H9 (cell line): ENCODE measurements at regions not wholly inside any gene's neighbourhood (a gene's known extent, or its start where the extent isn't known, plus 50 kb on each side); places are given as distances from the start of the nearest gene placed in this dataset.

Experiments
- DNase-seq: peaks from one replicate; pipeline ENCODE4 v3.0.0-alpha.2; 2017
- H2AFZ ChIP-seq: one replicate; pipeline ENCODE4 v1.6.1; 2013; ENCODE audit warnings: mild to moderate bottlenecking, low read length, control low read depth, moderate library complexity
- H2AK5ac ChIP-seq: 2 replicates; pipeline ENCODE4 v1.6.1; 2013; ENCODE audit warnings: low read length, control low read depth, mixed read lengths; ENCODE audit not compliant: insufficient read length
- H2BK120ac ChIP-seq: one replicate; pipeline ENCODE4 v1.6.1; 2013; ENCODE audit warnings: low read depth, mild to moderate bottlenecking, low read length, control low read depth, inconsistent platforms; ENCODE audit not compliant: poor library complexity, severe bottlenecking
- H2BK12ac ChIP-seq: 2 replicates; pipeline ENCODE4 v1.6.1; 2013; ENCODE audit warnings: low read length, control low read depth, mixed read lengths, low read depth; ENCODE audit not compliant: insufficient read length
- H2BK15ac ChIP-seq: 2 replicates; pipeline ENCODE4 v1.6.1; 2013; ENCODE audit warnings: low read depth, low read length, control low read depth
- H2BK20ac ChIP-seq: one replicate; pipeline ENCODE4 v1.6.1; 2013; ENCODE audit warnings: low read depth, mild to moderate bottlenecking, low read length, control low read depth, inconsistent platforms; ENCODE audit not compliant: poor library complexity, severe bottlenecking
- H2BK5ac ChIP-seq: 2 replicates; pipeline ENCODE4 v1.6.1; 2013; ENCODE audit warnings: low read length, control low read depth, mixed read lengths; ENCODE audit not compliant: insufficient read length
- H3K14ac ChIP-seq: 2 replicates; pipeline ENCODE4 v1.6.1; 2013; ENCODE audit warnings: low read length, control low read depth; ENCODE audit not compliant: insufficient read depth
- H3K18ac ChIP-seq: 2 replicates; pipeline ENCODE4 v1.6.1; 2013; ENCODE audit warnings: low read depth, mild to moderate bottlenecking, mixed read lengths, low read length, control low read depth; ENCODE audit not compliant: insufficient read length
- H3K23ac ChIP-seq: 2 replicates; pipeline ENCODE4 v1.6.1; 2013; ENCODE audit warnings: low read length, control low read depth, mixed read lengths, low read depth; ENCODE audit not compliant: insufficient read length
- H3K23me2 ChIP-seq: 2 replicates; pipeline ENCODE4 v1.6.1; 2013; ENCODE audit warnings: low read depth, mild to moderate bottlenecking, mixed read lengths, low read length, control low read depth; ENCODE audit not compliant: insufficient read length, poor library complexity, severe bottlenecking
- H3K27ac ChIP-seq: 2 replicates; pipeline ENCODE4 v1.5.1; 2013; ENCODE audit warnings: low read length, control low read depth, mixed read lengths, low read depth; ENCODE audit not compliant: insufficient read length
- H3K27me3 ChIP-seq: 2 replicates; pipeline ENCODE4 v1.6.1; 2013; ENCODE audit warnings: low read length, control low read depth, inconsistent platforms; ENCODE audit not compliant: insufficient read depth
- H3K4ac ChIP-seq: 2 replicates; pipeline ENCODE4 v1.6.1; 2013; ENCODE audit warnings: low read depth, mild to moderate bottlenecking, control low read depth, inconsistent platforms, low read length, moderate library complexity
- H3K4me1 ChIP-seq: 2 replicates; pipeline ENCODE4 v1.6.1; 2013; ENCODE audit warnings: low read length, control low read depth, inconsistent platforms; ENCODE audit not compliant: insufficient read depth
- H3K4me2 ChIP-seq: 2 replicates; pipeline ENCODE4 v1.6.1; 2013; ENCODE audit warnings: low read length, control low read depth, mixed read lengths; ENCODE audit not compliant: insufficient read length, insufficient read depth
- H3K56ac ChIP-seq: 2 replicates; pipeline ENCODE4 v1.6.1; 2013; ENCODE audit warnings: low read depth, mild to moderate bottlenecking, mixed read lengths, low read length, control low read depth; ENCODE audit not compliant: insufficient read length
- H3K79me1 ChIP-seq: 2 replicates; pipeline ENCODE4 v1.6.1; 2013; ENCODE audit warnings: low read depth, mild to moderate bottlenecking, moderate library complexity, low read length, control low read depth, inconsistent platforms; ENCODE audit not compliant: insufficient read depth, poor library complexity, severe bottlenecking
- H3K79me2 ChIP-seq: 2 replicates; pipeline ENCODE4 v1.6.1; 2013; ENCODE audit warnings: low read length, control low read depth, inconsistent platforms; ENCODE audit not compliant: insufficient read depth
- H3K9ac ChIP-seq: 2 replicates; pipeline ENCODE4 v1.6.1; 2013; ENCODE audit warnings: low read length, control low read depth, mixed read lengths; ENCODE audit not compliant: insufficient read length; ENCODE audit errors: extremely low read depth
- H3K9me3 ChIP-seq: one replicate; pipeline ENCODE4 v1.6.1; 2013; ENCODE audit warnings: low read depth, low read length, inconsistent platforms; ENCODE audit not compliant: control insufficient read depth
- H3T11ph ChIP-seq: one replicate; pipeline ENCODE4 v1.6.1; 2013; ENCODE audit warnings: mild to moderate bottlenecking, low read length, control low read depth, inconsistent platforms
- H4K20me1 ChIP-seq: one replicate; pipeline ENCODE4 v1.6.1; 2013; ENCODE audit not compliant: control insufficient read depth, insufficient read length, insufficient read depth
- H4K5ac ChIP-seq: 2 replicates; pipeline ENCODE4 v1.6.1; 2013; ENCODE audit warnings: low read depth, mild to moderate bottlenecking, mixed read lengths, low read length, control low read depth; ENCODE audit not compliant: insufficient read length
- H4K8ac ChIP-seq: replicated peaks from 2 replicates; pipeline ENCODE4 v1.6.1; 2013; ENCODE audit warnings: low read length, control low read depth, mixed read lengths, low read depth; ENCODE audit not compliant: insufficient read length
- H4K91ac ChIP-seq: 2 replicates; pipeline ENCODE4 v1.6.1; 2013; ENCODE audit warnings: low read depth, mild to moderate bottlenecking, moderate library complexity, mixed read lengths, low read length, control low read depth; ENCODE audit not compliant: insufficient read length
- H3K27ac Mint-ChIP-seq, 3 experiments: 2 replicates in 2 of 3; 3 replicates in 1 of 3; pipeline ENCODE4 v1.8.0; 2020 to 2021; ENCODE audit warnings: mixed read lengths in 3 of 3, mild to moderate bottlenecking in 1 of 3, moderate library complexity in 1 of 3
- H3K27me3 Mint-ChIP-seq: 2 replicates; pipeline ENCODE4 v1.8.0; 2021; ENCODE audit warnings: low read depth, mild to moderate bottlenecking, moderate library complexity, mixed read lengths
- H3K36me3 Mint-ChIP-seq, 3 experiments: 2 replicates in 2 of 3; 3 replicates in 1 of 3; pipeline ENCODE4 v1.8.0; 2020 to 2021; ENCODE audit warnings: low read depth in 3 of 3, mixed read lengths in 3 of 3; ENCODE audit not compliant: insufficient read depth in 1 of 3
- H3K4me1 Mint-ChIP-seq, 2 experiments: 2 replicates each; pipeline ENCODE4 v1.8.0; 2020; ENCODE audit warnings: mixed read lengths in 2 of 2
- H3K4me3 Mint-ChIP-seq, 2 experiments: 2 replicates in 1 of 2; 3 replicates in 1 of 2; pipeline ENCODE4 v1.8.0; 2020 to 2021; ENCODE audit warnings: mild to moderate bottlenecking in 2 of 2, mixed read lengths in 2 of 2, moderate library complexity in 1 of 2
- H3K9me3 Mint-ChIP-seq, 2 experiments: 2 replicates in 1 of 2; 3 replicates in 1 of 2; pipeline ENCODE4 v1.8.0; 2020; ENCODE audit warnings: mild to moderate bottlenecking in 2 of 2, mixed read lengths in 2 of 2, moderate library complexity in 1 of 2
- WGBS: extraction: QIAGEN DNeasy Blood & Tissue Kit; methylation state at CpG from one replicate; pipeline ENCODE4 v1.1.7; 2013; ENCODE audit warnings: missing lambda C conversion rate, low lambda C conversion rate, mixed read lengths; ENCODE audit not compliant: insufficient read length; ENCODE audit errors: extremely low coverage; 5-methylcytosine and 5-hydroxymethylcytosine counted together
- TF ChIP-seq, protein P1 (sequence below): fragments of 200-600 bp; sonication (generic); conservative IDR thresholded peaks from 3 replicates; pipeline ENCODE4 v1.8.0; 2021; ENCODE audit warnings: antibody characterized with exemption, mild to moderate bottlenecking

GRCh38 chr14:38723959-38724358 is 379.1 kb downstream of the SEC23A start:
- Histone ChIP-seq H4K20me1 (no peaks in the 10 kb centered on the region), H3K9me3 (no peaks in the 10 kb centered on the region), H3K56ac (no peak overlapping the region), H3K9ac (no peak overlapping the region), H4K91ac (no peak overlapping the region), H3K79me1 (no peaks in the 10 kb centered on the region), H3K18ac (no peak overlapping the region), H2BK15ac (no peak overlapping the region), H3K27ac (no peak overlapping the region), H3K14ac (no peak overlapping the region), H2AK5ac (no peak overlapping the region), H3K4ac (no peak overlapping the region), H2AFZ (no peak overlapping the region), H2BK120ac (no peak overlapping the region), H3K23me2 (no peaks in the 10 kb centered on the region), H3K4me1 (no peaks in the 10 kb centered on the region), H3K79me2 (no peaks in the 10 kb centered on the region), H4K8ac (no peak overlapping the region), H3K23ac (no peak overlapping the region), H2BK5ac (no peak overlapping the region), H3T11ph (no peak overlapping the region), H2BK12ac (no peak overlapping the region), H2BK20ac (no peak overlapping the region), H4K5ac (no peak overlapping the region), H3K4me2 (no peak overlapping the region), H3K27me3 (no peaks in the 10 kb centered on the region)
- Mint-ChIP-seq H3K9me3 (no peaks in the 10 kb centered on the region; a peak in 1 of 5 replicates), H3K4me3 (no peak overlapping the region), H3K4me1 (peaks cover 2 to 4% of the 10 kb centered on the region in 2 experiments; a peak in 2 of 4 replicates), H3K36me3 (no peaks in the 10 kb centered on the region), H3K27me3 (no peaks in the 10 kb centered on the region), H3K27ac (no peak overlapping the region)
- TF ChIP-seq, protein P1, sequence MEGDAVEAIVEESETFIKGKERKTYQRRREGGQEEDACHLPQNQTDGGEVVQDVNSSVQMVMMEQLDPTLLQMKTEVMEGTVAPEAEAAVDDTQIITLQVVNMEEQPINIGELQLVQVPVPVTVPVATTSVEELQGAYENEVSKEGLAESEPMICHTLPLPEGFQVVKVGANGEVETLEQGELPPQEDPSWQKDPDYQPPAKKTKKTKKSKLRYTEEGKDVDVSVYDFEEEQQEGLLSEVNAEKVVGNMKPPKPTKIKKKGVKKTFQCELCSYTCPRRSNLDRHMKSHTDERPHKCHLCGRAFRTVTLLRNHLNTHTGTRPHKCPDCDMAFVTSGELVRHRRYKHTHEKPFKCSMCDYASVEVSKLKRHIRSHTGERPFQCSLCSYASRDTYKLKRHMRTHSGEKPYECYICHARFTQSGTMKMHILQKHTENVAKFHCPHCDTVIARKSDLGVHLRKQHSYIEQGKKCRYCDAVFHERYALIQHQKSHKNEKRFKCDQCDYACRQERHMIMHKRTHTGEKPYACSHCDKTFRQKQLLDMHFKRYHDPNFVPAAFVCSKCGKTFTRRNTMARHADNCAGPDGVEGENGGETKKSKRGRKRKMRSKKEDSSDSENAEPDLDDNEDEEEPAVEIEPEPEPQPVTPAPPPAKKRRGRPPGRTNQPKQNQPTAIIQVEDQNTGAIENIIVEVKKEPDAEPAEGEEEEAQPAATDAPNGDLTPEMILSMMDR: no peak
- no CpG with 5 or more reads among the region's 5 CpGs for WGBS
- no peak for DNase-seq
